H4 (cell line): ENCODE measurements at regions not wholly inside any gene's neighbourhood (a gene's known extent, or its start where the extent isn't known, plus 50 kb on each side); places are given as distances from the start of the nearest gene placed in this dataset.
"Not testable (repeated sequence)": the region's sequence is repeated elsewhere in the genome, so short reads cannot be mapped to it uniquely, and the experiment has no call there.

Experiments
- DNase-seq: peaks from one replicate; pipeline ENCODE4 v3.0.0-alpha.2; 2015; ENCODE audit warnings: low spot score

- no peak for DNase-seq
Observed at GRCh38 chr21:33121715-33122475, 52.0 kb downstream of the OLIG1 start.

- DNase-seq = no peak
Observed at GRCh38 chr21:33122507-33122906, 52.6 kb downstream of the OLIG1 start.

DNA sequence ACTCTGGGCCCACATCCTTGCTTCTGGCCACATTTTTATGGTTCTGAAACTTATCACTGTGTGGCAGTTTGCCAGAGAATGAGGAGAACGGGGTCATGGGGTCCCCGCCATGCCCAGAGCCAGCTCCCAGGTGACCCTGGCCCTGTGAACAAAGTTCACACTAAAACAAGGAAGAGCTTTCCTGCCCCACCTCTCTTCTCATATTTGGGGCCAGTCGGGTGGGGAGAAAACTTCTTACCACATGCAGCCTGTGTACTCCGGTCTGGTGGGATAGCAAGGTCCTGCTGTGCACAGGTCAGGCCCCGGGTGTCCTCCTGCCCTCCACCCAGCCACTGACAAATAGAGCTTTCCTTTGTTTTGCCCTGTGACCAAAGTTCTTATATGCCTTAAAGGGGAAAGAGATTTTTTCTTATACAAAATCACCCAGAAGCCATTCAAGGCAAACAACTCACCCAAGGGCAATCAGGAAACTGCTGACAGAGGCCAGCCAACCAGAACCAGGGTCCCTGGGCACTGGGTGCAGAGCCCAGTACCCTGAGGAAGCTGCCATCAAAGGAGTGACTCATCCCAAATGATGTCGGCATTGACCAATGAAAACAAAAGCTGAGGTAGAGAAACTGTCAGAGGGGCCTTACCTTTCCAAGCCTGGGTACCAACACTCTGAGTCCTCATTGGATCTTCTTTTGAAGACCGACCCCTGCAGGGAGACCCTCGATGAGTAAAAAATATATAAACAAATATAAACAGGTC, 53.6 kb downstream of the OLIG1 start:
- peak; percentile 25 for DNase-seq

- no peak for DNase-seq
Observed at GRCh38 chr21:33124889-33125288, 54.9 kb downstream of the OLIG1 start.

DNA sequence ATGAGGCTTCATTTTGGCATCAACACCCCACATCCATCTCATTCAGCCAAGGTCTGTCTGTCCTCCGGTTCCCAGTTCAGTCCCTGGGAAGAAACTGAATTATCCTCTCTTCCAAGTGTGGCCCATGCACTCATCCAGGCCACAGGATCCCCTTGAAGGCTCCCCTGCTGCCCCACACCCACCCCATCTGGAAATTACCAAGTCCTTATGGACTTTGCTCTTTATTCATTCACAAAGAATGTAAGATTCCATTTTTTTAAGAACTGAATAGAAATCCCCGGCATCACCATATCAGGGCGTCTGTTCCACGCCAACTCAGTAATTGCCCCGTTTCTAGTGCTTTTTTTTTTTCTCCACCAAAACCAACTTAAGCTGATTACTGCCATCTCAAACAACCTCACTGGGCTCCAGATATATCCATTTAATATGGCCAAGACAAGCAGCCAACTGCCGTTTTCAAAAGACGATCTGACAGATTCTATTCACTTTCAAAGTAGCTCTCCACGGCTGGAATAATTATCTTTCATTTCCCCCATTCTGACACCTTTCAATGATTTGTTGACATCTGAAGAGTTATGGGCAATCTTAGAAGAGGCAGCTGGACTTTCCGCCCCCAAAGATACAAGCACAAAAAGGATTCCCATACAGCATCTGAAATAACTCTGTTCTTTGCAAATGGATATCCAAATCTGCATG, 55.9 kb downstream of the OLIG1 start:
- no peak for DNase-seq

DNA sequence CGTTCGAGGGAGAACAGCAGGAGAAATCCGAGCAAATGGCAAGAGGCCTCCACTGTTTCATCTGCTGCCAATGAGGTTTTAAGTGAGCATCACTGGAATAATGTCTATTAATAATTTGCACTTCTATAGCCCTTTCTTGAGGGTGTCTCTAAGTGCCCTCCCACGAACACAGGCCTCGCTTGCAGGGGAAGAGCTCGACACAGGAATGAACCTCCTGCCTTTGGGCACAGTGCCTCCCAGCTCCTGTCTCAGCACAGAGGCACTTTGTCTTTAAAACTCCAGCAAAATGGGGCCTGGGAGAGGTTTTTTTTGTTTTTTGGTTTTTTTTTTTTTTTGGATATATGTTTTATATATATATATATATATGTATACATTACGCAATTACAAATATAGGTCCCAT, 56.6 kb downstream of the OLIG1 start:
- no peak for DNase-seq

- DNase-seq = peak; percentile 76
Observed at GRCh38 chr21:33127154-33127867, 57.4 kb downstream of the OLIG1 start.

DNA sequence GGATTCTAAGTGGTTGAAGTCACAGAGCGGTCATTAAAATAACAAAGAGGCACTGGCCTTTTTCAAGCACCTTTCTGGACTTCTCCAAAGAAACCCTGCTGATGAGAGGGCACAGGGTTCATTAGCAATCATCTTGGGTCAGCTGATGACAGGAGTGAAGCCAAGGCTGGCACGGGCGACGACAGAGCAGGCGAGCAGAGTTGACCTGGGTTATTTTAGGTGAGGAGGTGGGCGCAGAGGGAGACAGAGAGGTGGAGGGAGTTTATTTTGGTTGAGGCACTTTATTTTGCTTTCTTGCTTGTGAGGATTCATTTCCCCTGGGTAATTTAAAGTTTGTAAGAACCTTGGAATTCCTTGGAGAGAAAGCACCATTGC, 57.9 kb downstream of the OLIG1 start:
- no peak for DNase-seq

DNA sequence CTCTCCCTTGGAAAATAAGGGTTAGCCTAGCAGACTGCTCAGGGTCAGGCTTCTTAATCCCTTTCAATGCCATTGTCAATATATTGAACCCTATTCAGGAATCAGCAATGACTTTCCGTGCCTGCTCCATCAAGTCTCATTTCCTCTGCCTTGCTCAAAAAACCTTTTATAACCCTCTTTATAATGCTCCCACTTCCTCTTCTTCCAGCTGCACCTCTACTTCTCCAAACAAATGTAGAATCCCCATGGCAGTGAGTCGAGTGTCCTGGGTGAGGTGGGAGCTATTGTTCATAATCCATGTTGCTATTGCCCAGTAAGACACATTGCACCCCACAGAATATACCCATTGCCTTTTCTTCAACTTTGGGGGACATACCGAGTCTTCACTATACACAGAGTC, 58.6 kb downstream of the OLIG1 start:
- no peak for DNase-seq

- no peak for DNase-seq
Observed at GRCh38 chr21:33132054-33132453, 62.1 kb downstream of the OLIG1 start.

DNA sequence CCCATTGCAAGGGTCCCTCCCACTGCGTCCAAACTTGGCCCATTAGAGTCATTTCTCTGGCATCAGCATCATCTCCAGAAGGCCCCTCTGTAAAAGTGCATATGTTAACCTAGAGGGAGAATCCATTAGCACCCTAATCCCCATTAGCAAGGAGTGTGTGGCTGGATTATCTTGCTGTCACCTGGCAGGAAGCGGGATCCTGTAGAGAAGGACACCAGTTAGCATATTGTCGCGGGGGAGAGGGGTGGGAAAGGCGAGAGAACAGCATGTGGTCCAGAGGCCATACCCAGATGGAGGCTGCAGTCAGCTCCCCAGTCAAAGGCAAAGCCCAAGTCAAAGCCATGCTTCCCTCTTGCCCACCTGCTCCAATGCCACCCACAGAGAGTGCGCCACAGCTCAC, 64.0 kb downstream of the OLIG1 start:
- no peak for DNase-seq

GRCh38 chr21:33135925-33136324, 66.0 kb downstream of the OLIG1 start:
- no peak for DNase-seq

DNA sequence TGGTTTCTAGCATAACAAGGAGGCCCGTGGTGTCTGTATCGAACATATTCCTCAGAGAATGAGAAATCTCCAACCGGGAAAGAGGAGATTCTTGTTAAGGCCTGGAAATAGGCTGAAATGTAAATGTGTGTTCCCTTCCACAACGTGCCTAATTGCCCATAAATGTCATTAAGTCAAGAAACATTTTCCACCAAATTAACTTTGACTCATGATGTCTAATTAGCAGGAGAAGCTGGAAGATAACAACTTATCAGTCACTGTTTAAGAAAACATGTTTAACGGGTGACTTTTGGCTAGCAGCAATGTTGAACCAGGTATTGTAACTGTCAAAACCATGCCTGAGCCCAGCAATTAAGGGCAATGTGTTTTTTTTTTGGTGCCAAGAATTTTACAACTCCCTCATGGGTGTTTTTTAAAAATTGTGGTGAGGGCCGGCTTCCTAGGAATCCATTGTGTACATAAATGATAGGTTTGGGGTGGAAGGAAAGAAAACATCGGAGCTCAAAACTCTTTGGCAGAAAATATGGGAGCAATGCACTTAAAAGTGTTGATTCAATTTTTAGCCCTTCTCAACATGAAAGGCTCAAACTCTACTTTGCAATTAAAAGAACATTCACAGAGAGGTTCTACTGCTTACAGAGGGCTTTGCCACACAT, 67.0 kb downstream of the OLIG1 start:
- DNase-seq = no peak

GRCh38 chr21:33139084-33139483, 69.1 kb downstream of the OLIG1 start:
- DNase-seq = no peak

- no peak for DNase-seq
Observed at GRCh38 chr21:33140288-33140687, 70.3 kb downstream of the OLIG1 start.

- no peak for DNase-seq
Observed at GRCh38 chr21:33146467-33146866, 76.5 kb downstream of the OLIG1 start.

- DNase-seq = no peak
Observed at GRCh38 chr21:33149181-33149580, 79.2 kb downstream of the OLIG1 start.

DNA sequence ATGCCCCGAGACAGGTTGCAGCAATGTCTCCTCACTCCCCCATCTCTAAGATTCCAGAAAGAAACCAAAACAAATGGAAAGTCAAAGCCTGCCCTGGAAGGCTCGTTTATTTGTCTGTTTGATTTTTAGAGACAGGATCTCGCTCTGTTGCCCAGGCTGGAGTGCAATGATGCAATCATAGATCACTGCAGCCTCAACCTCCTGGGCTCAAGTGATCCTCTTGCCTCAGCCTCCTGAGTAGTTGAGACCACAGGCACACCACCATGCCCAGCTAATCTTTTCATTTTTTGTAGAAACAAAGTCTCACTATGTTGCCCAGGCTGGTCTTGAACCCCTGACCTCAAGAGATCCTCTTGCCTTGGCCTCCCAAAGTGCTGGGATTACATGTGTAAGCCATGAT, 78.8 kb upstream of the IFNAR2 start:
- DNase-seq = not testable (repeated sequence)

DNA sequence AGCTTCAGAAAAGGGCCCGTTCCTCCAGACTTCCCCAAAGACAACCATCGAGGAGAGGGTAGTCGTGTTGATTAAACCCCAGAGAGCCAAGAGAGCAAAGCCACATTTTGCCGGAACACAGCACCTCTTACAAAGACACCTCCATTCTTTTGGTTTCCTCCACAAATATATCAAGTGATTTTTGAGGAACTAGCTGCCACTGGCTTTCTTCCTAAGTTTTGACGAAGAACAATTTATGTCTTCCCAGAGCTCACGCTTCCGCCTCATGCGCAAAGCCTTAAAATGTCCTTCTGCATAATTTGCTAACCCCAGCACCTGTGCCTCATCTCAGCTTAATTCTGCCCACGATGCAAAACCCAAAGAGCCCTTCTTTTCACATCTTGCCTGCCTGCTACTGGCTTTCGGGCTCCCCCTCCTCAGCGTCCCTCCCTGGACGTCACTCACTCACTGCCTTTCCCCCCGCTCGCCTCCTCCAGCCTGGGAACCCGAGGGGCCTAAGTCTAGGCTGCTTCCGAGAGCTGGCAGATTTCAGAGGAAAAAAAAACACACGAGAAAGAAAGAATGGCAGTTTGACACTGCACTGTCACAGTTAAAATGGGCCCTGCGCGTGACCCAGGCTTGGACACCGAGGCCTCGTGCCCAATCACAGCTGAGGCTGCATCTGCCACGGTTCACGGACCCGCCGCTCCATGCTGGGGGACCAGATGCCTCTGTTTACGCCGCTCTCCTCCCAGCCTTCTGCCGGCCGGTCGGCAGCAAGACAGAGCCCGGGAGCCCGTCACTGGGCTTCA, 77.6 kb upstream of the IFNAR2 start:
- no peak for DNase-seq

DNA sequence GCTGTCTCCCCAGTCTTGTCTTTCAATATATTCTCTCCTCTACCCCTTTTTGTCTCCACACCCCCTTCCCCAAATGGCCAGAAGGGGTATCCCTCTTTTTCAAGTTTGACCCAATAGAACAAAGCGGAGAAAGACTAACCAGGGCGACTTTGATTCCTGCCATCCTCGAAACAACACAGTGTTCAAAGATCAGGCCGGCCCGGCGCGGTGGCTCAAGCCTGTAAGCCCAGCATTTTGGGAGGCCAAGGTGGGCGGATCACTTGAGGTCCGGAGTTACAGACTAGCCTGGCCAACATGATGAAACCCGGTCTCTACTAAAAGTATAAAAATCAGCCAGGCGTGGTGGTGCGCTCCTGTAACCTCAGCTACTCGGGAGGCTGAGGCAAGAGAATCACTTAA, 77.0 kb upstream of the IFNAR2 start:
- no peak for DNase-seq

- DNase-seq = no peak
Observed at GRCh38 chr21:33155005-33155404, 74.7 kb upstream of the IFNAR2 start.
